ENCODE measurements at regions not wholly inside any gene's neighbourhood (a gene's known extent, or its start where the extent isn't known, plus 50 kb on each side); places are given as distances from the start of the nearest gene placed in this dataset.

DNA sequence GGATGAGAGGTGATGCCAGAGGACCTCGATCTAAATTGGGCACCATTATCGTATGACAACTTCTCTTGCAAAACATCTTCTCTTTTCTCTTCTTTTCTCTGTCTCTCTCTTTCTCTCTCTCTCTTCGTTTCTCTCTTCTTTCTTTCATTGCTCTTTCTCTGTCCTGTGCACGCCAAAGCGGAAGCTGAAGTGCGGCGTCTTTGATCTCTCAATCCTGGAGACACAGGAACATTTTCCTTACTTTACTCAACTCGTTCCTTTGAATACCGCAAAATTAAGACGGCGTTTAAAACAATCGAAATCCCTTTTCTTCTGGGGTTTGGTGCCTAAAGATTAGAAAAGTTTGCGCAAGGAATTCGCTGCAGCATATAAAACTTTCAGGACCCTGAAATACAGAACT is 176.6 kb downstream of the KDM5D start:
- Histone ChIP-seq H3K27ac (peak overlapping the region; percentile 89), H3K9me3 (no peaks in the 10 kb centered on the region), H3K27me3 (no peaks in the 10 kb centered on the region), H3K4me3 (peak overlapping the region; percentile 73), H3K4me1 (peaks cover 3% of the 10 kb centered on the region), H3K36me3 (no peaks in the 10 kb centered on the region)
- WGBS, result no CpG with 5 or more reads among the region's 14 CpGs
- TF ChIP-seq, protein P1, sequence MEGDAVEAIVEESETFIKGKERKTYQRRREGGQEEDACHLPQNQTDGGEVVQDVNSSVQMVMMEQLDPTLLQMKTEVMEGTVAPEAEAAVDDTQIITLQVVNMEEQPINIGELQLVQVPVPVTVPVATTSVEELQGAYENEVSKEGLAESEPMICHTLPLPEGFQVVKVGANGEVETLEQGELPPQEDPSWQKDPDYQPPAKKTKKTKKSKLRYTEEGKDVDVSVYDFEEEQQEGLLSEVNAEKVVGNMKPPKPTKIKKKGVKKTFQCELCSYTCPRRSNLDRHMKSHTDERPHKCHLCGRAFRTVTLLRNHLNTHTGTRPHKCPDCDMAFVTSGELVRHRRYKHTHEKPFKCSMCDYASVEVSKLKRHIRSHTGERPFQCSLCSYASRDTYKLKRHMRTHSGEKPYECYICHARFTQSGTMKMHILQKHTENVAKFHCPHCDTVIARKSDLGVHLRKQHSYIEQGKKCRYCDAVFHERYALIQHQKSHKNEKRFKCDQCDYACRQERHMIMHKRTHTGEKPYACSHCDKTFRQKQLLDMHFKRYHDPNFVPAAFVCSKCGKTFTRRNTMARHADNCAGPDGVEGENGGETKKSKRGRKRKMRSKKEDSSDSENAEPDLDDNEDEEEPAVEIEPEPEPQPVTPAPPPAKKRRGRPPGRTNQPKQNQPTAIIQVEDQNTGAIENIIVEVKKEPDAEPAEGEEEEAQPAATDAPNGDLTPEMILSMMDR (IDR thresholded peaks at IDR 0.05), result no peak
- TF ChIP-seq POLR2A (IDR thresholded peaks at IDR 0.05) (no peak), EP300 (IDR thresholded peaks at IDR 0.05) (no peak), POLR2AphosphoS5 (IDR thresholded peaks at IDR 0.05) (no peak)
- DNase-seq (ENCODE audit: low spot score in 2 of 2), result no peak

DNA sequence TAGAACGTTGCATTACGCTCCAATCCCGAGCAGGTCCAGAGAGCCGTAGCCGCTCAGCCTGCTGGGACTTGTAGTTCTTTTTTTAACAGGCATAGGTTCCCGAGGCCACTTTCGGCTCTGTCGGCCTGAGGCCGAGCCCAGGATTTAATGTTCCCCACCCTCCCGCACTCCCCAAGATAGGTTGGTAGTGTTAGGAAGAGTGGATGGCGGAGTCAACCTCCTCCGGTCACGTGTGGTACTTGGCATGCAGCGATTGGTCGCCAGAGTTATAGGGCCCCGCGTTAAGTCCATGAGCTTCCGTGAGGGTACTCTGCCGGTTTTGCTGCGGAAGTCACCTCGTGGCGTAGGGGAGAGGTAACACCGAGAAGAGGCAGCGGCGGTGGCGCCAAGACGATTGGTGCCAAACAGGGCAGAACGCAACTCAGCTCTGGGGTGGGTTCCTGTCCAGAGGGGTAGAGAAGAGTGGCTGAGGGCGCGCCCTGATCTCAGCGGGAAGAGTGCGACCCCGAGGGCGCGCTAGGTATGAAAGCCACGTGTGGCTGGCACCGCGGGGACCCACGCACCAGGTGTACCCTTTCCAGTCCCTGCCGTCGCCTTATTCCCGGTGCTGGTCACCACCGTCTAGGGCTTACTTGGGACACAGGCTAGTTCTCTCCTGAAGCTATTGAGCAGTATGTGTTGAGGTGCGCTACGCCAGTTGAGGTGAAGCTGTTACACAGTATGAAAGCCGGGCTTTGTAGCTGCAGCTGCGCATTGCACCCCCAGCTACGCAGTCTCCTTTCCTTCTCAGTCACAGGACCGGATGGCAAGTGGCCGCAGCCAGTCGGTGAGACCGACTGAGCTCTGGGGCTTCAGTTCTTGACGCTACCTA is 177.2 kb downstream of the KDM5D start:
- WGBS, result no CpG with 5 or more reads among the region's 53 CpGs
- peak in 1 of 2 donors; percentile 92 for DNase-seq (ENCODE audit: low spot score in 2 of 2)
- Histone ChIP-seq H3K9me3 (no peaks in the 10 kb centered on the region), H3K4me3 (peak overlapping the region; percentile 73), H3K27ac (peak overlapping the region; percentile 89), H3K36me3 (no peaks in the 10 kb centered on the region), H3K27me3 (no peaks in the 10 kb centered on the region), H3K4me1 (peaks cover 3% of the 10 kb centered on the region)
- TF ChIP-seq POLR2AphosphoS5 (IDR thresholded peaks at IDR 0.05) (no peak), POLR2A (IDR thresholded peaks at IDR 0.05) (no peak), EP300 (IDR thresholded peaks at IDR 0.05) (no peak)
- TF ChIP-seq, protein P1 (IDR thresholded peaks at IDR 0.05), result no peak

DNA sequence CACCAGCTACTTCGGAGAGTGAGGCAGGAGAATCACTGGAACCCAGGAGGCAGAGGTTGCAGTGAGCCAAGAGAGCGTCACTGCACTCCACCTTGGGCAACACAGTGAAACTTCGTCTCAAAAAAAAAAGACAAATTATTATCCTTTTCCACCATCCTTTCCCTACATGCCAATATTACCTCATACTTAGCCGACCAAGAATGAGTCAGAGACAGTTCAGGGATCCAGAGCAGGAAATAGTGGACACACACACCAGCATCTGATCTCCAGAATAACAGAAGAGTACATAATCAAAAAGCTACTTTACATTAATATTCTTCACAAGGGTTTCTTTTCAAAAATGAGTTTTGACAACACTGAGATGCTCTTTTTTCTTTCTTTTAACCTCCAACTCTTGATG is 185.4 kb downstream of the KDM5D start:
- no peaks in the 10 kb centered on the region for H3K9me3 ChIP-seq
- H3K27ac ChIP-seq, result no peak overlapping the region
- WGBS, result no CpG with 5 or more reads among the region's 4 CpGs
- no peak for TF ChIP-seq POLR2A (IDR thresholded peaks at IDR 0.05)
- TF ChIP-seq EP300 (IDR thresholded peaks at IDR 0.05), result no peak
- no peak for TF ChIP-seq POLR2AphosphoS5 (IDR thresholded peaks at IDR 0.05)
- TF ChIP-seq, protein P1 (IDR thresholded peaks at IDR 0.05), result no peak
- no peaks in the 10 kb centered on the region for H3K36me3 ChIP-seq
- no peak overlapping the region for H3K4me3 ChIP-seq
- no peak for DNase-seq (ENCODE audit: low spot score in 2 of 2)
- no peaks in the 10 kb centered on the region for H3K4me1 ChIP-seq
- H3K27me3 ChIP-seq, result no peaks in the 10 kb centered on the region

DNA sequence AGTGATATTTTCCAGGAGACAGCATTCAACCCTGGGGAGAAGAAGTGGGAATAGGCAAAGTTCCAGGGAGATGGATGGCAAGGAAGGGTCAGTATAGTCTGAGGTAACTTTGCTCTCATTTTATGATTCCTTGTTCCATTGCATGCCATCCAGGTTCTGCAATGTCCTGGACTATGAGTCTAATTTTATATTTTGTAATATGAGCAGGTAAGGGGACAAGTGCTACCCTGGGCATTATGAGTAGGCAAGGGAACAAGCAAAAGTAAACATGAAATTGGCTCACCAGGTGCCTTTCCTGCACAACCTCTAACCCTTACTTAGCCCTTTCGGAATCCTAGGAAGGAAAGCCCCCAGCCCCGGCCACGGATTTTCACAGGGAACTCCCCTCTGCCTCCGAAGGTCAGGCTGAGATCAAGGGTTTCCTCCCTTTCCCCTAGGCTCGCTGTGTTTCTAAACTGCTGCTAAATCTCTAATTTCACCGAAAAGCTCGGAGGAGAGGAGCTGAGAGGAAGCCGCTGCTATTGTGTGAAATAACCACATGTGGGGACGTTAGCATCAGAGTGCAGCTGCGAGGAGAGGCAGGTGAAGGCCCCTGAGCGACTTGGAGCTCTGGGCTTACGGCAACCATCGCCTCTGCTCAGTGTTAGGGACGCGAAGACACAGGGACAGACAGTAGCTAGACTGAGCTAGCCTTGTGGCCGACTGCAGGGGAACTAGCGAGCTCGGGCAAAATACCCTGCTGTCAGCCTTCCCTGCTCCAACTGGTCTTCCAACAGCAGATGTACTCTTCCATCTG is 194.7 kb downstream of the KDM5D start:
- H3K27ac ChIP-seq, result no peak overlapping the region
- H3K36me3 ChIP-seq, result no peaks in the 10 kb centered on the region
- no peak overlapping the region for H3K4me3 ChIP-seq
- TF ChIP-seq POLR2AphosphoS5 (IDR thresholded peaks at IDR 0.05) (no peak), POLR2A (IDR thresholded peaks at IDR 0.05) (no peak), EP300 (IDR thresholded peaks at IDR 0.05) (no peak)
- TF ChIP-seq, protein P1 (IDR thresholded peaks at IDR 0.05), result no peak
- no CpG with 5 or more reads among the region's 18 CpGs for WGBS
- no peaks in the 10 kb centered on the region for H3K4me1 ChIP-seq
- no peak for DNase-seq (ENCODE audit: low spot score in 2 of 2)
- no peaks in the 10 kb centered on the region for H3K9me3 ChIP-seq
- no peaks in the 10 kb centered on the region for H3K27me3 ChIP-seq
